Activated naive CD4-positive, alpha-beta T cell treated with anti-CD3 and anti-CD28 coated beads, Interleukin-2, amount 10 ng/mL, durations not matched to agents 7 days and 5 days (primary cell): ENCODE measurements at regions not wholly inside any gene's neighbourhood (a gene's known extent, or its start where the extent isn't known, plus 50 kb on each side); places are given as distances from the start of the nearest gene placed in this dataset.
"Not testable (repeated sequence)": the region's sequence is repeated elsewhere in the genome, so short reads cannot be mapped to it uniquely, and the experiment has no call there.

Source experiments
- CTCF ChIA-PET: fragments of 350-600 bp; sonication (Branson Sonifier 250); formaldehyde crosslinking; loops from one replicate; lab custom pipeline; 2021; ENCODE audit warnings: antibody characterized with exemption; lab: Charles Lee
- DNase-seq: peaks from one replicate; pipeline ENCODE4 v3.0.0-alpha.2; 2020
- H3K27ac Mint-ChIP-seq: one replicate; pipeline ENCODE4 v1.8.0; 2021; ENCODE audit warnings: mild to moderate bottlenecking, moderate library complexity, mixed read lengths
- H3K27me3 Mint-ChIP-seq: one replicate; pipeline ENCODE4 v1.8.0; 2021; ENCODE audit warnings: mild to moderate bottlenecking, mixed read lengths
- H3K36me3 Mint-ChIP-seq: one replicate; pipeline ENCODE4 v1.8.0; 2021; ENCODE audit warnings: mixed read lengths
- H3K4me1 Mint-ChIP-seq: one replicate; pipeline ENCODE4 v1.8.0; 2021; ENCODE audit warnings: mixed read lengths
- H3K4me3 Mint-ChIP-seq: one replicate; pipeline ENCODE4 v1.8.0; 2021; ENCODE audit warnings: mild to moderate bottlenecking, moderate library complexity, mixed read lengths
- H3K9me3 Mint-ChIP-seq: one replicate; pipeline ENCODE4 v1.8.0; 2021; ENCODE audit warnings: mixed read lengths

DNA sequence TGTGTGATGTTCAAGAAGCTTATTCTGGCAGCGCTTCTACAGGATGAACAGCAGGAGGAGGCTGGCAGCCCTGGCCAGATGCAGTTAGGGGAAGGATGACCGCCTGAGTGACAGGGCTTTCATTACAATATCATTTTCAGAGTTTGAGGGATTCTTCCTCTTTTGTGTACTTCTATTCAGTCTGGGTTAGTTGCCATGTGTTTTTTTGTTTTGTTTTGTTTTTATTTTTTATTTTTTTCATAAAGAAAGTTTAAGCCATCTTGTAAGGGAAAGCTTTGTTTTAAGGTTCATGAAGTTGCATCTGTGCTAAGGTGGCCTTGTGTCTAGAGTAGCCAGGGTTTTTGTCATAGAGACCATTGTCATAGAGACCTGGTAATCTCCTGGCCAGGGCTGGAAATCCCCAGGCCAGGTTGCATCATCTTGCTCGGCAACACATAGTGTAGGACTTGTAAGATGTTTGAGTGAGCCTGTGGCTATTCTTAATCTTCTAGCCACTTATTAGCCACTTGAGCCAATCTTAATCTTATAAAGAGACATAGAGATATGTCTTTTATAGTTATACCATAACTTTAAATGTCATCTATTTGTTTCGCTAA is 230.5 kb upstream of the TMEM229A start:
- Mint-ChIP-seq H3K27me3 (no peaks in the 10 kb centered on the region), H3K9me3 (peaks cover 2% of the 10 kb centered on the region), H3K4me3 (no peak overlapping the region), H3K27ac (no peak overlapping the region), H3K4me1 (no peaks in the 10 kb centered on the region), H3K36me3 (no peaks in the 10 kb centered on the region)
- no peak for DNase-seq
- CTCF ChIA-PET: no interaction called here

DNA sequence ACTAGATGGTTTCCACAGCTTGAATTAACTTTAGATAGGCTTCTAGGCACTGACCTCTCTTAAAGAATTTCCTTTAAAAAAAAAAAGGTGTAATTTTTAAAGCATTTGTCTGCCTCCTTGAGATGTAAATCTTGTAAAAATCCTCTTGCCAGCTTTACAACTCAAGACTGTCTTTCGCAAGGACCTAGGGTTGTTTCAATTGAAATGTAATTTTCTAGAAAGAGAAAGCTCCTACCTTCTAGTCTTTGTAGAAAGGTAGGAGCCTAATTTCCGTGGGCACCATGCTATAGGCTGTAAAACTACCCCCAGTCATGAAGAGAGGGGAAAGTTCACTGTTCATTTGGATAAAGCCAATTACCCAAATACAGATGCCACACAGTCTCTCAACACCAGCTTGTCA is 228.8 kb upstream of the TMEM229A start:
- H3K4me3 Mint-ChIP-seq: no peak overlapping the region
- H3K4me1 Mint-ChIP-seq: no peaks in the 10 kb centered on the region
- no peaks in the 10 kb centered on the region for H3K36me3 Mint-ChIP-seq
- peaks cover 2% of the 10 kb centered on the region for H3K9me3 Mint-ChIP-seq
- CTCF ChIA-PET: no interaction called here
- no peak overlapping the region for H3K27ac Mint-ChIP-seq
- no peaks in the 10 kb centered on the region for H3K27me3 Mint-ChIP-seq
- no peak for DNase-seq

DNA sequence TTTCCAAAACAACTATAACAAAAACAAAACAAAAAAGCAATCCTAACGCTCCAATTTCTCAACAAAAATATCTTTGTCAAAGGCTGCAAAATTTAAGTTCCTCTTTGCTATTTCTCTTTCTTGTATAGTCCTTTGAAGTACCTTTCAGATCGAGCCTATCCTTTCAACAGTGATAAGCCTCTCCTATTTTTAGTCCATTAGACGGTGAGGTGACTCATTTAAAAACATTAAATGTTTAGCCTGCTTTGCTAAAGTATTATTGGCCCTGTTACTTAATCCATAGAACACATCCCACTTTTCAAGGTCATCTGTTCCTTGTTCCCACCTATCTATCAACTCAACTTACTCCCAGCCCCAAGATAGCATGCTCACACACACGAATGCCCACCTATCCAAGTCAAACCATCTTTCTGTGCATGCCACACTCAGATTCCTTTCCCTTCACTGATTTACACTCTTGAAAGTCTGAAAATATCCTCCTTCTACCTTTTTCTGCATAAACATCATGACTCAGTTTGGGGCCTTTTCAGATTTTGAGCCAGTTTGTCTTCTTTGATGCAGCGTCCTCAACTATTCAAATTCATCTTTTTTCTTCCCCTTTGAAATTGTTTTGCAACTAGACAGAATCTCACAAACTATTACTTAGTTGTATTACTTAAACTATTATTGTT is 224.9 kb upstream of the TMEM229A start:
- CTCF ChIA-PET: no interaction called here
- DNase-seq: no peak
- no peak overlapping the region for H3K27ac Mint-ChIP-seq
- no peaks in the 10 kb centered on the region for H3K27me3 Mint-ChIP-seq
- H3K4me1 Mint-ChIP-seq: no peaks in the 10 kb centered on the region
- no peak overlapping the region for H3K4me3 Mint-ChIP-seq
- H3K9me3 Mint-ChIP-seq: peaks cover 4% of the 10 kb centered on the region
- no peaks in the 10 kb centered on the region for H3K36me3 Mint-ChIP-seq

GRCh38 chr7:124255041-124255655 is 222.3 kb upstream of the TMEM229A start:
- Mint-ChIP-seq H3K27me3 (no peaks in the 10 kb centered on the region), H3K4me3 (no peak overlapping the region), H3K27ac (no peak overlapping the region), H3K36me3 (no peaks in the 10 kb centered on the region), H3K4me1 (no peaks in the 10 kb centered on the region), H3K9me3 (peaks cover 4% of the 10 kb centered on the region)
- CTCF ChIA-PET: no interaction called here
- DNase-seq: no peak

GRCh38 chr7:124254396-124254795 is 221.5 kb upstream of the TMEM229A start:
- Mint-ChIP-seq H3K27me3 (no peaks in the 10 kb centered on the region), H3K27ac (no peak overlapping the region), H3K36me3 (no peaks in the 10 kb centered on the region), H3K4me1 (no peaks in the 10 kb centered on the region), H3K9me3 (peaks cover 2% of the 10 kb centered on the region), H3K4me3 (no peak overlapping the region)
- CTCF ChIA-PET: no interaction called here
- no peak for DNase-seq

- Mint-ChIP-seq H3K36me3 (no peaks in the 10 kb centered on the region), H3K9me3 (peaks cover 2% of the 10 kb centered on the region), H3K4me3 (no peak overlapping the region), H3K27ac (no peak overlapping the region), H3K27me3 (no peaks in the 10 kb centered on the region), H3K4me1 (no peaks in the 10 kb centered on the region)
- CTCF ChIA-PET: no interaction called here
- no peak for DNase-seq
These were observed 218.8 kb upstream of the TMEM229A start for GRCh38 chr7:124251636-124252035.

DNA sequence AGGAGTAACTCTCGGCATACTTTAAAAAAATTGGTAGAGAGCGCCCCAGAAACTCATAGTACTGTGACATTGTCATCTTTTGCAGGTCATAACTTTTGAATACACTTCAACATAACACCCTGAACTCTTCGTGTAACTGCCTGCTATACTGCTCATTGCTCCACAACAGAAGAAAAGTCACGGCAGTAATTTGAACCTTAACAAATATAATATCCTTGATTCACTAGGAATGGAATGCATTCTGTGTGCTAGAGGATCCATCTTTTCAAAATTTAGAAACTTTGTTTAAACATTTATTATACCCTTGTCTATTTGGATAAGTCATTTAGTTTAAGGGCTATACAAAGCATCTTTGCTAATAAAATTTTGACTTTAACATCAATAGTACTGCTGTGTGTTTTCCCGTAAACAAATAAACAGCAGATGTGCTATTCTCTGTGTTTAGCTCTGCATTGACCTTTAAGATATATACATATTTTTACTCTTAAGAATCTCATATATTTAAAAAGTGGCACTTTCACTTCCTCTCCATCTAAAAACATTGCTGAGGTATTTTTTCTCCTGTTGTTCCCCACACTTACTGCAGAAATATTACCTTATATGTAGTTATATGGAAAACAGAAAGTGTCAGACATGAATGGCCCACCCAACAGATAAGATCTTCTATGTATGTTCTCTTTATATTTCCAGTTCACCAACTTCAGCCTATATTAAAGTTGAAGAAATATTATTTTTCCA is 217.6 kb upstream of the TMEM229A start:
- no peak overlapping the region for H3K4me3 Mint-ChIP-seq
- no peak overlapping the region for H3K27ac Mint-ChIP-seq
- no peaks in the 10 kb centered on the region for H3K4me1 Mint-ChIP-seq
- no peaks in the 10 kb centered on the region for H3K27me3 Mint-ChIP-seq
- no peak for DNase-seq
- no peaks in the 10 kb centered on the region for H3K36me3 Mint-ChIP-seq
- CTCF ChIA-PET: no interaction called here
- peaks cover 2% of the 10 kb centered on the region for H3K9me3 Mint-ChIP-seq

- Mint-ChIP-seq H3K27ac (no peak overlapping the region), H3K9me3 (no peaks in the 10 kb centered on the region), H3K27me3 (no peaks in the 10 kb centered on the region), H3K36me3 (no peaks in the 10 kb centered on the region), H3K4me3 (no peak overlapping the region), H3K4me1 (no peaks in the 10 kb centered on the region)
- CTCF ChIA-PET: no interaction called here
- no peak for DNase-seq
These were observed 214.8 kb upstream of the TMEM229A start for GRCh38 chr7:124247691-124248090.

DNA sequence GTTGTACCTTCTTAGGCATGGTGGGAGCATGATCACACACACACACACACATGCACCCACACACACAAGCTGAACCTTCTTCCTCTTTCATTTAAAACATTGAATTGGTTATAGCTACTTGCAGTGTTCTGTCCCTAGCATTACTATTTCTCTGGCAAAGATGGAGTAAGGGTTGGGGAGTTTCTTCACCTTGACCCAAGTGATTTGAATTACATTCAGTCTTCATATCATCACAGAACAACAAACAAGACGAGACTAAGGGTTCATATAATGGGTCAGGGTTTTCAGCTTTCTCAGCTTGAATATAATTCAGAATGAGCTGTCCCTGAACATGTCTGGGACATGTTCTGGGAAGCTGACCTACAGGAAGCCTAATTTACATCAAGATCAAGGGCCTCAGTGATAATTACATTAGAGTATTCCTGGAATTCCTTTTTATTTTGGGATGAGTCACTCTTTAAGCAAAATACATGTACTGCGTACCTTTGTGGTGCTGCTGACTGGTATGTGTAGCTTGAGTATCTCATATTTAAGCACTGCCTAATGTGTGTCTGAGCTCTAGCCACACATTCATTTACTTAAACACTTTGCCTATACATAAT is 213.5 kb upstream of the TMEM229A start:
- H3K9me3 Mint-ChIP-seq: no peaks in the 10 kb centered on the region
- no peak overlapping the region for H3K27ac Mint-ChIP-seq
- CTCF ChIA-PET: no interaction called here
- H3K4me3 Mint-ChIP-seq: no peak overlapping the region
- no peaks in the 10 kb centered on the region for H3K36me3 Mint-ChIP-seq
- no peaks in the 10 kb centered on the region for H3K4me1 Mint-ChIP-seq
- H3K27me3 Mint-ChIP-seq: no peaks in the 10 kb centered on the region
- DNase-seq: no peak

DNA sequence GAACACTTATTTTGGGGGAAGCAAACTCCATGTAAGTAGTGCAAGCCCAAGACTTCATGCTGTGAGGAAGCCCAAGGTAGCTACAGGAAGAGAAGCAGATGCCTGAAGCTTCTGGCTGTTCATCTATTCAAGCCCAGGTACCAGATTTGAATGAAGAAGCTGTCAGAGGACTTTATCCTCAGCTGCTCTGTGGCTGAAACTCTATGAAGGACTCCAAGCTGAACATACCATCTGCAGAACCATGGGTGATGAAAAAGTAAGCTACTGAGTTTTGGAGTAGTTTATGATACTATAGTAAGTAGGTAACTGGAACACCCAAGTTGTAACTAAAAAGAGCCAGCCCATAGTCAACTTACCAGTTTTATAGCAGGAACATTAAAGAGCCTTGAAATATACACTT is 211.6 kb upstream of the TMEM229A start:
- H3K36me3 Mint-ChIP-seq, CTCF ChIA-PET, H3K27ac Mint-ChIP-seq, H3K4me1 Mint-ChIP-seq, DNase-seq, H3K9me3 Mint-ChIP-seq, H3K27me3 Mint-ChIP-seq, H3K4me3 Mint-ChIP-seq: not testable (repeated sequence)

DNA sequence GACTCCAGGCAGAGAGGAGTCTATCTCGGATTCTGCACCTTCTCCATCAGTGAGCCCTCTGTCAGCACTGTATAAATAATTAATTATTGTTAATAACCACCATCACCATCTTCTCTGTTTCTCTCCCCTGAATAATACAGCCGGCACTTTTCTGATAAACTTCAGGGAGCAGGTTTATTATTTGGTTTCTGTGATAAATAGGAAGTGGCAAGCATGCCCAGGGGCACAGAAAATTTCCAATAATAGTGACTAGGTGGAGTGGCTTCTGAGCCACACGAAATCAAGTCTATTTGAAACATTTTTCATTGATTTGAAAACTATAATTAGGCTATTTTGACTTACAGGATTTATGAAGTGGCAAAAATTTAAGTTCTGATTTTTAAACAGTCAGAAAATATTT is 186.8 kb upstream of the TMEM229A start:
- Mint-ChIP-seq H3K27ac (no peak overlapping the region), H3K27me3 (no peaks in the 10 kb centered on the region), H3K36me3 (no peaks in the 10 kb centered on the region), H3K4me3 (no peak overlapping the region), H3K9me3 (peaks cover 16% of the 10 kb centered on the region), H3K4me1 (no peaks in the 10 kb centered on the region)
- CTCF ChIA-PET: interaction anchor here (1.3 kb wide), 1 partner anchor 61 kb away, joined by 3 read pairs; no protein-coding TSS in a partner anchor
- no peak for DNase-seq

GRCh38 chr7:124208642-124209041 is 175.8 kb upstream of the TMEM229A start:
- Mint-ChIP-seq H3K36me3 (no peaks in the 10 kb centered on the region), H3K27me3 (no peaks in the 10 kb centered on the region), H3K4me3 (no peak overlapping the region), H3K4me1 (no peaks in the 10 kb centered on the region), H3K27ac (no peak overlapping the region), H3K9me3 (peaks cover 2% of the 10 kb centered on the region)
- CTCF ChIA-PET: no interaction called here
- no peak for DNase-seq

DNA sequence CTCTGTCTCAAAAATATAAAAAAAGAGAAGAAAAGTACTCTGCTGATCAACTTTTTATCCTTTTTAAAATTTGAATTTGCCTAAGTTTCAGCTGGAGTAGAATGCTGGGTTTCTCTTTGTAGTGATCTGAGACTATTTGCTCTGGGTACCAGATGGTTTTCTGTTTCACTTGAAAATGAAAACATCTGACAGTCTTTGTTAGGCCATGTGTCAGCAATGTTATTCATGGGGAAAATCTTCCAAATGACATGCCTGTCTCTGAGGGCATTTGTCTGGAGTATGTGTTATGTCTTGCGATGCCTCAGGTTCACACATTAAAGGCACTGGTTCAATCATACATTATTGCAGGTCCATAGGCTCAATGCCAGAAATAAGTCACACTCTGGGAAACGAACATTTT is 175.3 kb upstream of the TMEM229A start:
- DNase-seq: no peak
- Mint-ChIP-seq H3K36me3 (no peaks in the 10 kb centered on the region), H3K27me3 (no peaks in the 10 kb centered on the region), H3K9me3 (peaks cover 2% of the 10 kb centered on the region), H3K4me3 (no peak overlapping the region), H3K4me1 (no peaks in the 10 kb centered on the region), H3K27ac (no peak overlapping the region)
- CTCF ChIA-PET: no interaction called here

GRCh38 chr7:124205526-124205925 is 172.7 kb upstream of the TMEM229A start:
- CTCF ChIA-PET: no interaction called here
- Mint-ChIP-seq H3K27ac (no peak overlapping the region), H3K9me3 (peaks cover under 1% of the 10 kb centered on the region), H3K4me1 (no peaks in the 10 kb centered on the region), H3K4me3 (no peak overlapping the region), H3K36me3 (no peaks in the 10 kb centered on the region), H3K27me3 (no peaks in the 10 kb centered on the region)
- no peak for DNase-seq
